K562 (cell line): ENCODE measurements at regions not wholly inside any gene's neighbourhood (a gene's known extent, or its start where the extent isn't known, plus 50 kb on each side); places are given as distances from the start of the nearest gene placed in this dataset.

Source experiments
- ATAC-seq: fragments of 200-7000 bp; cut with Tn5 transposase; 3 replicates; pipeline ENCODE4 v1.9.1; 2020; ENCODE audit warnings: moderate library complexity
- BruUV-seq: library from RNA; stranded (reverse); fragments of 400-500 nt; replicated peaks from 2 replicates; lab custom pipeline; 2021; lab: Mats Ljungman, UMichigan
- CTCF ChIA-PET: fragments of 300-600 bp; formaldehyde crosslinking; extraction: SDS; loops from one replicate; lab custom pipeline; 2021; ENCODE audit warnings: low intra/inter-chr PET ratio; lab: Yijun Ruan, JAX
- POLR2A ChIA-PET: fragments of 300-600, 350-650 bp; sonication (Branson Sonifier 250); formaldehyde crosslinking; extraction: SDS; loops from one replicate; lab custom pipeline; 2021; ENCODE audit warnings: antibody characterized with exemption, inconsistent platforms; lab: Yijun Ruan, JAX
- DNase-seq, 4 experiments: peaks; one replicate each; pipeline versions ENCODE4 v3.0.0 to v3.0.0-alpha.2; 2011 to 2018; ENCODE audit warnings: low spot score in 3 of 4, mixed read lengths in 3 of 4; ENCODE audit errors: extremely low read depth in 1 of 4
- FAIRE-seq: peaks from 2 replicates; lab custom pipeline; 2011; peaks lifted over from hg19 to GRCh38; lab: Jason Lieb, UNC
- H2AFZ ChIP-seq: 2 replicates; pipeline ENCODE4 v1.6.0; 2011; ENCODE audit warnings: low read depth, low read length, control low read depth, inconsistent platforms
- H3K27ac ChIP-seq: fragments of 200-600 bp; 3 replicates; pipeline ENCODE4 v1.8.0; 2011; ENCODE audit warnings: low read depth, mild to moderate bottlenecking, control low read depth, inconsistent platforms, low read length, moderate library complexity, mixed read lengths; ENCODE audit errors: extremely low read depth
- H3K27me3 ChIP-seq, 2 experiments: fragments of 300-600 bp in 1 of 2; 2 replicates in 1 of 2; 3 replicates in 1 of 2; pipeline versions ENCODE4 v1.6.0 to v1.8.0; 2011; ENCODE audit warnings: inconsistent platforms in 2 of 2, low read length in 2 of 2, mild to moderate bottlenecking in 1 of 2, mixed read lengths in 1 of 2, moderate library complexity in 1 of 2; ENCODE audit not compliant: control insufficient read depth in 2 of 2, insufficient read depth in 2 of 2
- H3K36me3 ChIP-seq: fragments of 300-600 bp; 3 replicates; pipeline ENCODE4 v1.8.0; 2011; ENCODE audit warnings: mild to moderate bottlenecking, low read length, inconsistent platforms; ENCODE audit not compliant: control insufficient read depth, insufficient read depth
- H3K4me1 ChIP-seq, 2 experiments: fragments of 200-600 bp in 1 of 2; replicated peaks in 1 of 2; 2 replicates in 1 of 2; 3 replicates in 1 of 2; pipeline versions ENCODE4 v1.5.1 to v1.8.0; 2011; ENCODE audit warnings: inconsistent platforms in 2 of 2, low read length in 2 of 2, mild to moderate bottlenecking in 1 of 2, mixed read lengths in 1 of 2, moderate library complexity in 1 of 2; ENCODE audit not compliant: control insufficient read depth in 2 of 2, insufficient read depth in 2 of 2
- H3K4me2 ChIP-seq: 2 replicates; pipeline ENCODE4 v1.6.1; 2011; ENCODE audit warnings: low read length, control low read depth, inconsistent platforms, mixed read lengths; ENCODE audit not compliant: insufficient read depth
- H3K4me3 ChIP-seq: fragments of 200-600 bp; sonication (generic), shearing (Covaris generic); 2 replicates; pipeline ENCODE4 v1.5.1; 2016; ENCODE audit warnings: control low read depth, inconsistent platforms
- H3K79me2 ChIP-seq: fragments of 200-600 bp; 3 replicates; pipeline ENCODE4 v1.8.0; 2011; ENCODE audit warnings: low read length, inconsistent platforms; ENCODE audit not compliant: control insufficient read depth, insufficient read depth
- H3K9ac ChIP-seq, 2 experiments: 2 replicates each; pipeline versions ENCODE4 v1.6.0 to v1.6.1; 2011; ENCODE audit warnings: low read depth in 2 of 2, low read length in 2 of 2, control low read depth in 1 of 2, inconsistent platforms in 1 of 2, mild to moderate bottlenecking in 1 of 2, mixed read lengths in 1 of 2; ENCODE audit not compliant: insufficient read depth in 1 of 2
- H3K9me1 ChIP-seq: one replicate; pipeline ENCODE4 v1.6.0; 2011; ENCODE audit warnings: inconsistent platforms, mild to moderate bottlenecking, low read length, moderate library complexity; ENCODE audit not compliant: control insufficient read depth, insufficient read depth
- H3K9me3 ChIP-seq: replicated peaks from 2 replicates; pipeline ENCODE4 v1.5.1; 2011; ENCODE audit warnings: low read depth, low read length, inconsistent platforms; ENCODE audit not compliant: control insufficient read depth, insufficient read depth
- H4K20me1 ChIP-seq: replicated peaks from 2 replicates; pipeline ENCODE4 v1.6.1; 2011; ENCODE audit warnings: low read length, inconsistent platforms, mixed read lengths; ENCODE audit not compliant: control insufficient read depth, insufficient read depth
- CTCF ChIP-seq, 3 experiments: IDR thresholded peaks in 2 of 3; conservative IDR thresholded peaks in 1 of 3; 2 replicates each; pipeline ENCODE4 v1.5.1; 2011 to 2012; ENCODE audit warnings: low read length in 3 of 3, mild to moderate bottlenecking in 3 of 3, control low read depth in 2 of 3, improper control_type of control experiment in 1 of 3, inconsistent platforms in 1 of 3, low read depth in 1 of 3, mixed read lengths in 1 of 3, moderate library complexity in 1 of 3; ENCODE audit not compliant: insufficient read depth in 2 of 3
- DPF2 ChIP-seq: fragments of 450-650 bp; IDR thresholded peaks from 2 replicates; pipeline ENCODE4 v1.6.1; 2016
- FOXJ2 ChIP-seq: fragments of 200-800 bp; sonication (Bioruptor generic); IDR thresholded peaks from 2 replicates; pipeline ENCODE4 v1.6.1; 2016; ENCODE audit warnings: missing genetic modification characterization, missing compliant biosample characterization
- HDGF ChIP-seq: fragments of 450-650 bp; IDR thresholded peaks from 2 replicates; pipeline ENCODE4 v1.6.1; 2016
- HMGN3 ChIP-seq: IDR thresholded peaks from 2 replicates; pipeline ENCODE4 v1.6.1; 2011; ENCODE audit warnings: borderline replicate concordance, low read depth, mild to moderate bottlenecking, mixed read lengths, low read length; ENCODE audit not compliant: insufficient read length; ENCODE audit errors: extremely low read depth
- KAT2B ChIP-seq: IDR thresholded peaks from one replicate; pipeline ENCODE4 v1.6.1; 2012; ENCODE audit warnings: low read depth, mild to moderate bottlenecking, control low read depth, inconsistent platforms, low read length, moderate library complexity
- YY1 ChIP-seq, 3 experiments: IDR thresholded peaks; 2 replicates each; pipeline ENCODE4 v1.6.1; 2011; ENCODE audit warnings: low read length in 2 of 3, mild to moderate bottlenecking in 2 of 3, moderate library complexity in 2 of 3, borderline replicate concordance in 1 of 3, control low read depth in 1 of 3, low read depth in 1 of 3; ENCODE audit not compliant: insufficient read depth in 3 of 3, insufficient replicate concordance in 2 of 3, control insufficient read depth in 1 of 3, insufficient read length in 1 of 3; ENCODE audit errors: extremely low read depth in 1 of 3
- ZNF165 ChIP-seq: fragments of 250-450 bp; sonication (Bioruptor Pico); IDR thresholded peaks from 2 replicates; pipeline ENCODE4 v1.4.0; 2020; ENCODE audit warnings: borderline replicate concordance
- ZNF717 ChIP-seq: fragments of 250-450 bp; sonication (Bioruptor Pico); IDR thresholded peaks from 2 replicates; pipeline ENCODE4 v1.5.0; 2021
- WGBS: fragments of 100-300 bp; shearing (Covaris generic); methylation state at CpG from one replicate; pipeline ENCODE4 v1.1.6; 2016; ENCODE audit warnings: low coverage, mixed read lengths; ENCODE audit not compliant: insufficient coverage; ENCODE audit errors: missing lambda C conversion rate; 5-methylcytosine and 5-hydroxymethylcytosine counted together
- in situ Hi-C: fragments of 300-500 bp; cut with MboI; formaldehyde crosslinking; loops from 4 replicates; pipeline ENCODE4 v1.15.0; 2018; ENCODE audit warnings: inconsistent platforms, mixed read lengths
- intact Hi-C: fragments of 100-400 bp; cut with micrococcal nuclease; formaldehyde crosslinking; loops from 2 replicates; pipeline ENCODE4 v1.14.2; 2022
- TF ChIP-seq, protein P1 (sequence below), 2 experiments: fragments of 450-650 bp in 1 of 2; sonication (generic) in 1 of 2; formaldehyde crosslinking in 1 of 2; IDR thresholded peaks; 2 replicates each; pipeline versions ENCODE4 v1.7.1 to v1.9.0; 2016 to 2022; ENCODE audit warnings: inconsistent platforms in 1 of 2, mild to moderate bottlenecking in 1 of 2, missing genetic modification reagents in 1 of 2

DNA sequence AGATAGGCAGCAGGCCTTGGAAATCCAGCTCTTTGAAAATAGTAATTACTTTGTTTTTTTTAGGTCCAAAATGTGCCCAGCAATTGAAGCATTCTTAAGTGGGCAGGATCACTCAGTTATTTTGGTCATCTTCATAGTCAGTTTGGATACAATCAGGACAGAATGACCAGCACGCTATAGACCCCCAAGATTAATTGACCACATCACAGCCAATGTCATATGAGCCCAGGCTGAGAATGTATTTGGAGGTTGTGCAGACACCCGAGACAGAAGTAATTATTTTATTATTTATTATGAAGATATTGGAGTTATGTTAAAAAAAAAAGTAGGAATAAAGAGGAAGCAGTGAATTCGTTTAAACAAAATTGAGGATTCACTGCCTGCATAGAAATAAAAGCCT is 93.3 kb upstream of the PFKP start:
- no peak for FAIRE-seq
- Histone ChIP-seq H3K9me1 (no peaks in the 10 kb centered on the region), H3K9ac (no peak overlapping the region), H3K36me3 (no peaks in the 10 kb centered on the region), H3K4me1 (no peaks in the 10 kb centered on the region), H3K9me3 (no peaks in the 10 kb centered on the region), H3K27me3 (peaks cover 1 to 3% of the 10 kb centered on the region in 2 experiments; a peak in 1 of 5 replicates), H3K4me3 (no peak overlapping the region), H4K20me1 (no peaks in the 10 kb centered on the region; the same call in 1 of the 2 replicates), H3K27ac (no peak overlapping the region), H3K4me2 (no peak overlapping the region), H2AFZ (no peak overlapping the region), H3K79me2 (no peaks in the 10 kb centered on the region)
- no TSS peak for BruUV-seq
- ChIA-PET CTCF (no interaction called here), POLR2A (no interaction called here)
- no peak for ATAC-seq
- in situ Hi-C loops (no loop called here), intact Hi-C loops (no loop called here)
- whole genome bisulfite sequencing, result 2% methylated on average over 3 of the region's 3 CpGs
- DNase-seq, result no peak
- no peak for TF ChIP-seq ZNF165 (CRISPR knock-in tag)
- no peak for TF ChIP-seq KAT2B
- no peak for TF ChIP-seq FOXJ2
- no peak for TF ChIP-seq HDGF
- TF ChIP-seq HMGN3, result no peak
- TF ChIP-seq ZNF717 (CRISPR knock-in tag), result no peak
- no peak for TF ChIP-seq DPF2
- no peak for TF ChIP-seq YY1 (IDR thresholded peaks at IDR 0.05; ENCODE audit: borderline replicate concordance in 1 of 3, control insufficient read depth in 1 of 3, extremely low read depth in 1 of 3, insufficient read depth in 3 of 3, insufficient read length in 1 of 3, insufficient replicate concordance in 2 of 3, low read depth in 1 of 3, low read length in 2 of 3)
- TF ChIP-seq CTCF (IDR thresholded peaks at IDR 0.05 in 2 of 3, conservative IDR thresholded peaks at IDR 0.05 in 1 of 3; ENCODE audit: insufficient read depth in 2 of 3, low read depth in 1 of 3, low read length in 3 of 3), result no peak
- TF ChIP-seq, protein P1, sequence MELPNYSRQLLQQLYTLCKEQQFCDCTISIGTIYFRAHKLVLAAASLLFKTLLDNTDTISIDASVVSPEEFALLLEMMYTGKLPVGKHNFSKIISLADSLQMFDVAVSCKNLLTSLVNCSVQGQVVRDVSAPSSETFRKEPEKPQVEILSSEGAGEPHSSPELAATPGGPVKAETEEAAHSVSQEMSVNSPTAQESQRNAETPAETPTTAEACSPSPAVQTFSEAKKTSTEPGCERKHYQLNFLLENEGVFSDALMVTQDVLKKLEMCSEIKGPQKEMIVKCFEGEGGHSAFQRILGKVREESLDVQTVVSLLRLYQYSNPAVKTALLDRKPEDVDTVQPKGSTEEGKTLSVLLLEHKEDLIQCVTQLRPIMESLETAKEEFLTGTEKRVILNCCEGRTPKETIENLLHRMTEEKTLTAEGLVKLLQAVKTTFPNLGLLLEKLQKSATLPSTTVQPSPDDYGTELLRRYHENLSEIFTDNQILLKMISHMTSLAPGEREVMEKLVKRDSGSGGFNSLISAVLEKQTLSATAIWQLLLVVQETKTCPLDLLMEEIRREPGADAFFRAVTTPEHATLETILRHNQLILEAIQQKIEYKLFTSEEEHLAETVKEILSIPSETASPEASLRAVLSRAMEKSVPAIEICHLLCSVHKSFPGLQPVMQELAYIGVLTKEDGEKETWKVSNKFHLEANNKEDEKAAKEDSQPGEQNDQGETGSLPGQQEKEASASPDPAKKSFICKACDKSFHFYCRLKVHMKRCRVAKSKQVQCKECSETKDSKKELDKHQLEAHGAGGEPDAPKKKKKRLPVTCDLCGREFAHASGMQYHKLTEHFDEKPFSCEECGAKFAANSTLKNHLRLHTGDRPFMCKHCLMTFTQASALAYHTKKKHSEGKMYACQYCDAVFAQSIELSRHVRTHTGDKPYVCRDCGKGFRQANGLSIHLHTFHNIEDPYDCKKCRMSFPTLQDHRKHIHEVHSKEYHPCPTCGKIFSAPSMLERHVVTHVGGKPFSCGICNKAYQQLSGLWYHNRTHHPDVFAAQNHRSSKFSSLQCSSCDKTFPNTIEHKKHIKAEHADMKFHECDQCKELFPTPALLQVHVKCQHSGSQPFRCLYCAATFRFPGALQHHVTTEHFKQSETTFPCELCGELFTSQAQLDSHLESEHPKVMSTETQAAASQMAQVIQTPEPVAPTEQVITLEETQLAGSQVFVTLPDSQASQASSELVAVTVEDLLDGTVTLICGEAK (IDR thresholded peaks at IDR 0.05), result no peak
- TF ChIP-seq, protein P1 (CRISPR knock-in tag; IDR thresholded peaks at IDR 0.05), result no peak
